HL-60 (cell line): ENCODE measurements at regions not wholly inside any gene's neighbourhood (a gene's known extent, or its start where the extent isn't known, plus 50 kb on each side); places are given as distances from the start of the nearest gene placed in this dataset.

Experiments
- DNase-seq, 2 experiments: peaks; one replicate each; pipeline ENCODE4 v3.0.0-alpha.2; 2010 to 2020; ENCODE audit warnings: low read depth in 1 of 2, low spot score in 1 of 2
- H3K27ac ChIP-seq: fragments of 250-450 bp; sonication (Bioruptor Pico); replicated peaks from 2 replicates; pipeline ENCODE4 v1.5.1; 2020; ENCODE audit warnings: mild to moderate bottlenecking, moderate library complexity
- H3K27me3 ChIP-seq: fragments of 250-450 bp; sonication (Bioruptor Pico); 2 replicates; pipeline ENCODE4 v1.5.1; 2021; ENCODE audit warnings: mild to moderate bottlenecking, moderate library complexity; ENCODE audit not compliant: insufficient read depth, poor library complexity, severe bottlenecking
- H3K4me3 ChIP-seq: replicated peaks from 2 replicates; pipeline ENCODE4 v1.5.1; 2011; ENCODE audit warnings: mild to moderate bottlenecking, control low read depth, low read length; ENCODE audit not compliant: insufficient read depth
- CTCF ChIP-seq: IDR thresholded peaks from one replicate; pipeline ENCODE4 v1.5.1; 2011; ENCODE audit warnings: low read length, control low read depth, inconsistent platforms; ENCODE audit not compliant: insufficient read depth
- GABPA ChIP-seq: IDR thresholded peaks from 2 replicates; pipeline ENCODE4 v1.6.1; 2012; ENCODE audit warnings: low read depth
- POLR2AphosphoS5 ChIP-seq: IDR thresholded peaks from 2 replicates; pipeline ENCODE4 v1.6.1; 2012; ENCODE audit warnings: low read depth
- REST ChIP-seq: IDR thresholded peaks from 2 replicates; pipeline ENCODE4 v1.6.1; 2012; ENCODE audit warnings: low read depth; ENCODE audit not compliant: insufficient replicate concordance
- SPI1 ChIP-seq: IDR thresholded peaks from 2 replicates; pipeline ENCODE4 v1.6.1; 2012; ENCODE audit warnings: low read depth, mild to moderate bottlenecking, borderline replicate concordance

GRCh38 chr6:108744996-108745395 lies 103.2 kb upstream of the ARMC2 start:
- no peaks in the 10 kb centered on the region for H3K27me3 ChIP-seq
- DNase-seq, result no peak
- H3K27ac ChIP-seq, result no peak overlapping the region
- TF ChIP-seq POLR2AphosphoS5, result no peak
- TF ChIP-seq REST, result no peak
- TF ChIP-seq GABPA, result no peak
- no peak for TF ChIP-seq SPI1
- no peak overlapping the region for H3K4me3 ChIP-seq

DNA sequence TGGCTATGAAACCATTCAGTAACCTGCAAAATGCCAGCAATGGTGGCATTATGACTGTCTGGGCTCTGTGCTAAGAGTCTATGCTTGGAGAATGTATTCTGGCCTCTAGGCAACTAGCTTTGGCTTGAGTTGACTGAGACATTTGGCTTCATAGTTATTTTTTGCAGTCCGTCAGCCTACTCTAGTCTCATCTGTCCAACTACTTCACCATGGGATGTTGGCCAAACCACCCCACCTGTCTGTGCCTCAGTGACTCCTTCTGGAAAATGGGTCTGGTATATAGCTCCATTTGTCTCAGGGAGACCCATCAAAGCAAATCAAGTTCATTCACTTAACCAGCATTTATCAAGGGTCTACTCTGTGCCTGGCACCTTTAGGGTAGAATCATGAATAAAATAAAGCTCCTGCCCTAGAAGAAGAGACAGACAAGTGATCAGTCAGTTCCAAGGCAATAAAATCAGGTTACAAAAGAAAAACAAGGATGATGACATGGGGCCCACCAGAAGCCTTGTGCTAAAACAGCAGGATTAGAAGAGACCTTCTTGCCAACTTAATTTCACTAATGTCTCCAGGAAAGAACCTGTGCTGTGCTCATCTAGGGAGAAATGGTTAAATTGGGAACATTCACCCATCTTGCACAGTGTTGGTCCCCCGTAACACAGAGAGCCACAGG lies 102.4 kb upstream of the ARMC2 start:
- H3K27me3 ChIP-seq, result no peaks in the 10 kb centered on the region
- TF ChIP-seq POLR2AphosphoS5, result no peak
- TF ChIP-seq SPI1, result no peak
- TF ChIP-seq CTCF, result no peak
- no peak overlapping the region for H3K27ac ChIP-seq
- DNase-seq, result no peak
- H3K4me3 ChIP-seq, result no peak overlapping the region

DNA sequence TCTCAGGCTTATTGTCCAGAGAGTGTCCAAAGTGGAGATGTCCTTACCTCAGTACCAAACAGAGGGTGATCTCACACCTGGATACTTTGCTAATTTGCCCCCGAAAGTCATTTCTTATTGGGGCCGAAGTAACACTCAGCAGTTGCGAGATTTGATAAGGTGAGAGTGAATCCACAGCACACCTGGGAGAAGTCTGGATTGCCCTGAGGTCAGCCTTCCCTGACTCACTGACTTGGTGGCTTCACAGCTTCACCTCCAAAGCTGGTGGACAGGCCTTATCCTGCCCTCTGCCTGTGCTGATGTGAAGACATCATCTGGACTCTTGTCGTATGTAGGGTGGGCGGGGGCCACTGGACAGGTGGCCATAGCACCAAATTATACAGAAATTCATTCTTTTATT lies 101.9 kb upstream of the ARMC2 start:
- no peak for DNase-seq
- TF ChIP-seq REST, result no peak
- no peak for TF ChIP-seq SPI1
- TF ChIP-seq GABPA, result no peak
- no peak for TF ChIP-seq POLR2AphosphoS5
- no peak for TF ChIP-seq CTCF
- Histone ChIP-seq H3K4me3 (no peak overlapping the region), H3K27me3 (no peaks in the 10 kb centered on the region), H3K27ac (no peak overlapping the region)

DNA sequence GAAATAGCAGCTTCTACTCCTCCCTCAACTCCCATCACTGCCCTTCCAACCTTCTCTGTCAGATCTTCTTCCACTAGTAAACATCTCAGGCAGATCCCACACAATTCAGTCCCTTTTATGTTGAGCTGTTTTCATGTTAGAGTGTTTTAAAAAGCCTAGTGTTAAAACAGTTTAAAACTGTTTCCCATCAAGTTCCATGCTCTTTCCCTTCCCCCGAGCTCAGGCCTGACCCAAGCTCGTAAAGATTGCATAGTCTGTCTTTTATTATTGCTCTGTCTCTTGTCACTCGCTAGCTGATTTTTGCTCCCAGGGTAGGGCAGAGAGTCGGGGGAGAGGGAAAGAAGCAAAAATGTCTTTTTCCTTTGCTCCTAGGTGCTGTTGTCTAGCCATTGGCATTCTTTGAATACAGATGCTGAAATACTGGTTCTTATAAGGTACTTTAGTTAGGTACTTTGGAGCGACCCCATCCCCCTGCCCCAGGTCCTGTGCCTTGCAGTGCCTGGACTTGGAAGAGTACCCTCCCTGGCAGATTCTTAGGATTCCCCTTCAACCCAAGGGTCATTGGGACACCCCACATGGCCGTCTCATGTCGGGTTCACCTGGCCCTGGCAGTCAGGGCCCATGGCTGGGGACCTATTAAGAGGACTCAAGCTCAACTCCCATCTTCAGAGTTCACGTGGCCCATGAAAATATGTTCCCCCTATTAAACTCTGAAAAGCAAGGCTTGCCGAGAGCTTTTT lies 101.2 kb upstream of the ARMC2 start:
- DNase-seq, result no peak
- H3K4me3 ChIP-seq, result no peak overlapping the region
- no peak overlapping the region for H3K27ac ChIP-seq
- no peak for TF ChIP-seq GABPA
- no peak for TF ChIP-seq SPI1
- no peak for TF ChIP-seq REST
- no peak for TF ChIP-seq CTCF
- no peak for TF ChIP-seq POLR2AphosphoS5
- H3K27me3 ChIP-seq, result no peaks in the 10 kb centered on the region
